HCT116 (cell line): ENCODE measurements at regions not wholly inside any gene's neighbourhood (a gene's known extent, or its start where the extent isn't known, plus 50 kb on each side); places are given as distances from the start of the nearest gene placed in this dataset.

Experiments
- ATAC-seq: fragments of 200-7000 bp; cut with Tn5 transposase; 2 replicates; pipeline ENCODE4 v1.9.1; 2020; ENCODE audit warnings: mild to moderate bottlenecking, moderate library complexity
- BruUV-seq: library from RNA; stranded (reverse); fragments of 400-500 nt; replicated peaks from 2 replicates; lab custom pipeline; 2021; lab: Mats Ljungman, UMichigan
- CTCF ChIA-PET: fragments of 300-600 bp; sonication (Branson Sonifier 250); formaldehyde crosslinking; loops from one replicate; lab custom pipeline; 2021; ENCODE audit warnings: antibody characterized with exemption; lab: Charles Lee
- POLR2A ChIA-PET: fragments of 300-600, 350-600 bp; sonication (Branson Sonifier 250); formaldehyde crosslinking; loops from one replicate; lab custom pipeline; 2021; ENCODE audit warnings: antibody characterized with exemption; lab: Charles Lee
- RAD21 ChIA-PET, 2 experiments: fragments of 300-600 bp; sonication (Branson Sonifier 250); formaldehyde crosslinking; loops; one replicate each; lab custom pipeline; 2023; ENCODE audit warnings: low total read pairs in 2 of 2; ENCODE audit not compliant: uncharacterized antibody in 2 of 2, unreplicated experiment in 2 of 2, low non-redundant PET in 1 of 2; lab: Charles Lee
- DNase-seq: peaks from one replicate; pipeline ENCODE4 v3.0.0-alpha.2; 2010; ENCODE audit warnings: low read depth, low spot score
- H2AFZ ChIP-seq: fragments of 200-600 bp; shearing (Covaris generic), sonication (generic); 2 replicates; pipeline ENCODE4 v1.6.1; 2017; ENCODE audit warnings: low read depth, mixed run types, mixed read lengths, antibody characterized with exemption, low read length; ENCODE audit not compliant: poor library complexity, severe bottlenecking
- H3K27ac ChIP-seq: 2 replicates; pipeline ENCODE4 v1.5.1; 2012; ENCODE audit warnings: low read depth, low read length
- H3K27me3 ChIP-seq: fragments of 200-600 bp; sonication (generic); 2 replicates; pipeline ENCODE4 v1.6.1; 2016; ENCODE audit warnings: mixed run types, low read length, mixed read lengths; ENCODE audit not compliant: insufficient read depth
- H3K36me3 ChIP-seq, 2 experiments: fragments of 200-500 bp in 1 of 2; fragments of 200-600 bp in 1 of 2; sonication (Bioruptor generic) in 1 of 2; sonication (generic) in 1 of 2; 2 replicates each; pipeline versions ENCODE4 v1.5.1 to v1.6.1; 2014 to 2016; ENCODE audit warnings: low read length in 2 of 2, inconsistent platforms in 1 of 2, mixed read lengths in 1 of 2, mixed run types in 1 of 2; ENCODE audit not compliant: insufficient read depth in 2 of 2, control insufficient read depth in 1 of 2
- H3K4me1 ChIP-seq, 2 experiments: fragments of 200-600 bp in 1 of 2; sonication (generic) in 1 of 2; 2 replicates each; pipeline versions ENCODE4 v1.5.1 to v1.6.1; 2012 to 2017; ENCODE audit warnings: low read length in 2 of 2, inconsistent platforms in 1 of 2, mild to moderate bottlenecking in 1 of 2, mixed read lengths in 1 of 2, mixed run types in 1 of 2, moderate library complexity in 1 of 2; ENCODE audit not compliant: insufficient read depth in 2 of 2, control insufficient read depth in 1 of 2
- H3K4me2 ChIP-seq: fragments of 200-600 bp; sonication (generic); 2 replicates; pipeline ENCODE4 v1.6.1; 2017; ENCODE audit warnings: mixed run types, low read length, mixed read lengths
- H3K4me3 ChIP-seq, 2 experiments: fragments of 200-600 bp in 1 of 2; sonication (generic) in 1 of 2; replicated peaks in 1 of 2; 2 replicates each; pipeline ENCODE4 v1.5.1; 2011 to 2016; ENCODE audit warnings: low read length in 2 of 2, control low read depth in 1 of 2, low read depth in 1 of 2, mild to moderate bottlenecking in 1 of 2, mixed read lengths in 1 of 2, mixed run types in 1 of 2
- H3K79me2 ChIP-seq: fragments of 200-600 bp; sonication (generic); 2 replicates; pipeline ENCODE4 v1.6.1; 2017; ENCODE audit warnings: mild to moderate bottlenecking, mixed run types, low read length, moderate library complexity, mixed read lengths; ENCODE audit not compliant: insufficient read depth
- H3K9ac ChIP-seq: fragments of 200-600 bp; sonication (generic); 2 replicates; pipeline ENCODE4 v1.6.1; 2016; ENCODE audit warnings: low read length, mixed read lengths
- H3K9me2 ChIP-seq: fragments of 200-600 bp; sonication (generic), shearing (Covaris generic); 2 replicates; pipeline ENCODE4 v1.6.1; 2017; ENCODE audit warnings: mixed run types, mild to moderate bottlenecking, moderate library complexity; ENCODE audit not compliant: insufficient read depth
- H3K9me3 ChIP-seq, 2 experiments: fragments of 200-500 bp in 1 of 2; fragments of 200-600 bp in 1 of 2; sonication (Bioruptor generic) in 1 of 2; sonication (generic) in 1 of 2; 2 replicates each; pipeline ENCODE4 v1.6.1; 2014 to 2017; ENCODE audit warnings: low read length in 2 of 2, mixed read lengths in 2 of 2, inconsistent platforms in 1 of 2, low read depth in 1 of 2, mild to moderate bottlenecking in 1 of 2, mixed run types in 1 of 2, moderate library complexity in 1 of 2; ENCODE audit not compliant: control insufficient read depth in 1 of 2, insufficient read depth in 1 of 2
- H4K20me1 ChIP-seq: fragments of 200-600 bp; sonication (generic), shearing (Covaris generic); 2 replicates; pipeline ENCODE4 v1.6.1; 2017; ENCODE audit warnings: mixed run types, mild to moderate bottlenecking, moderate library complexity; ENCODE audit not compliant: insufficient read depth
- CBX3 ChIP-seq: IDR thresholded peaks from 2 replicates; pipeline ENCODE4 v1.6.1; 2012; ENCODE audit warnings: low read depth
- CEBPB ChIP-seq: IDR thresholded peaks from 2 replicates; pipeline ENCODE4 v1.6.1; 2012; ENCODE audit warnings: low read depth
- EGR1 ChIP-seq: IDR thresholded peaks from 2 replicates; pipeline ENCODE4 v1.6.1; 2012; ENCODE audit warnings: low read depth
- POLR2AphosphoS5 ChIP-seq: IDR thresholded peaks from 2 replicates; pipeline ENCODE4 v1.6.1; 2011; ENCODE audit warnings: mild to moderate bottlenecking, low read depth, low read length, moderate library complexity
- SIN3A ChIP-seq: IDR thresholded peaks from 2 replicates; pipeline ENCODE4 v1.6.1; 2012; ENCODE audit warnings: low read depth
- SRF ChIP-seq: IDR thresholded peaks from 2 replicates; pipeline ENCODE4 v1.6.1; 2012; ENCODE audit warnings: low read depth
- TCF7L2 ChIP-seq: IDR thresholded peaks from 2 replicates; pipeline ENCODE4 v1.7.0; 2011; ENCODE audit warnings: borderline replicate concordance, inconsistent platforms; ENCODE audit not compliant: insufficient read depth, insufficient read length; ENCODE audit errors: extremely low read depth
- ZBTB33 ChIP-seq: IDR thresholded peaks from 2 replicates; pipeline ENCODE4 v1.6.1; 2011; ENCODE audit warnings: mild to moderate bottlenecking, low read length, moderate library complexity; ENCODE audit not compliant: insufficient replicate concordance; ENCODE audit errors: extremely low read depth
- intact Hi-C: fragments of 100-400 bp; cut with micrococcal nuclease; formaldehyde crosslinking; loops from 2 replicates; pipeline ENCODE4 v1.10.0; 2022

GRCh38 chr2:45141883-45142866 lies 132.9 kb upstream of the SIX2 start:
- ChIA-PET POLR2A (no interaction called here), RAD21 (no interaction called here), CTCF (no interaction called here)
- Histone ChIP-seq H3K27me3 (no peaks in the 10 kb centered on the region), H3K4me3 (no peak overlapping the region), H3K4me1 (no peaks in the 10 kb centered on the region), H3K36me3 (no peaks in the 10 kb centered on the region), H3K9ac (no peak overlapping the region), H2AFZ (no peak overlapping the region), H3K9me2 (no peaks in the 10 kb centered on the region), H3K9me3 (no peaks in the 10 kb centered on the region), H3K27ac (no peak overlapping the region), H3K79me2 (no peaks in the 10 kb centered on the region), H4K20me1 (no peaks in the 10 kb centered on the region)
- DNase-seq (no peak), ATAC-seq (no peak)
- no TSS peak for BruUV-seq
- intact Hi-C loops: no loop called here
- TF ChIP-seq TCF7L2 (no peak), SIN3A (no peak), CEBPB (no peak), EGR1 (no peak), SRF (no peak), ZBTB33 (no peak), POLR2AphosphoS5 (no peak), CBX3 (no peak)
- TF ChIP-seq, all 23 proteins: peak for 0
- H3K4me2 ChIP-seq: no peak overlapping the region
